Skeletal muscle tissue (tissue), 3 donors: ENCODE measurements at regions not wholly inside any gene's neighbourhood (a gene's known extent, or its start where the extent isn't known, plus 50 kb on each side); places are given as distances from the start of the nearest gene placed in this dataset.

Experiments
- H3K27ac ChIP-seq: one replicate; pipeline ENCODE4 v1.7.0; 2013; ENCODE audit warnings: mild to moderate bottlenecking, low read depth, low read length, inconsistent platforms
- H3K27me3 ChIP-seq, 3 donors: one replicate each; pipeline ENCODE4 v1.7.0; 2013; ENCODE audit warnings: low read length in 3 of 3; ENCODE audit not compliant: control insufficient read depth in 3 of 3, insufficient read depth in 3 of 3
- H3K36me3 ChIP-seq, 3 donors: one replicate each; pipeline ENCODE4 v1.7.0; 2013; ENCODE audit warnings: low read length in 3 of 3; ENCODE audit not compliant: control insufficient read depth in 3 of 3, insufficient read depth in 3 of 3
- H3K4me1 ChIP-seq, 3 donors: one replicate each; pipeline ENCODE4 v1.7.0; 2013; ENCODE audit warnings: low read length in 3 of 3, mild to moderate bottlenecking in 3 of 3; ENCODE audit not compliant: control insufficient read depth in 3 of 3, insufficient read depth in 3 of 3
- H3K4me3 ChIP-seq, 3 donors: one replicate each; pipeline ENCODE4 v1.7.0; 2013; ENCODE audit warnings: low read length in 3 of 3
- H3K9ac ChIP-seq, 3 donors: one replicate each; pipeline ENCODE4 v1.7.0; 2013; ENCODE audit warnings: low read length in 3 of 3, mild to moderate bottlenecking in 3 of 3, moderate library complexity in 2 of 3, low read depth in 1 of 3
- H3K9me3 ChIP-seq, 3 donors: one replicate each; pipeline ENCODE4 v1.7.0; 2013; ENCODE audit warnings: low read length in 3 of 3; ENCODE audit not compliant: control insufficient read depth in 3 of 3
- donor health status: Osteomylitis.

- no peak overlapping the region for H3K27ac ChIP-seq
- H3K4me1 ChIP-seq, result no peaks in the 10 kb centered on the region
- no peak overlapping the region for H3K4me3 ChIP-seq
- no peaks in the 10 kb centered on the region for H3K27me3 ChIP-seq
- no peaks in the 10 kb centered on the region for H3K36me3 ChIP-seq
- no peaks in the 10 kb centered on the region for H3K9me3 ChIP-seq
- H3K9ac ChIP-seq, result no peak overlapping the region
Observed at GRCh38 chr17:11140043-11140442, 101.0 kb upstream of the SHISA6 start.

- no peak overlapping the region for H3K27ac ChIP-seq
- H3K4me1 ChIP-seq, result no peaks in the 10 kb centered on the region
- H3K9ac ChIP-seq, result no peak overlapping the region
- peak overlapping the region in 1 of 3 donors; percentile 49 for H3K4me3 ChIP-seq
- H3K36me3 ChIP-seq, result no peaks in the 10 kb centered on the region
- H3K9me3 ChIP-seq, result no peaks in the 10 kb centered on the region
- no peaks in the 10 kb centered on the region for H3K27me3 ChIP-seq
Observed at GRCh38 chr17:11138023-11138422, 103.0 kb upstream of the SHISA6 start.

GRCh38 chr17:11135819-11136218 is 105.2 kb upstream of the SHISA6 start:
- Histone ChIP-seq H3K4me3 (no peak overlapping the region), H3K27me3 (no peaks in the 10 kb centered on the region), H3K4me1 (no peaks in the 10 kb centered on the region), H3K36me3 (no peaks in the 10 kb centered on the region), H3K9me3 (no peaks in the 10 kb centered on the region), H3K27ac (no peak overlapping the region), H3K9ac (no peak overlapping the region)

GRCh38 chr17:11130367-11130766 is 110.6 kb upstream of the SHISA6 start:
- no peak overlapping the region for H3K27ac ChIP-seq
- peaks cover 0 to 1% (median 0%) of the 10 kb centered on the region in 3 donors for H3K9me3 ChIP-seq
- no peaks in the 10 kb centered on the region for H3K36me3 ChIP-seq
- H3K9ac ChIP-seq, result no peak overlapping the region
- H3K4me1 ChIP-seq, result no peaks in the 10 kb centered on the region
- H3K4me3 ChIP-seq, result no peak overlapping the region
- H3K27me3 ChIP-seq, result no peaks in the 10 kb centered on the region

- Histone ChIP-seq H3K9ac (no peak overlapping the region), H3K4me1 (no peaks in the 10 kb centered on the region), H3K4me3 (no peak overlapping the region), H3K27ac (no peak overlapping the region), H3K27me3 (no peaks in the 10 kb centered on the region), H3K9me3 (peaks cover 0 to 4% (median 0%) of the 10 kb centered on the region in 3 donors), H3K36me3 (no peaks in the 10 kb centered on the region)
Observed at GRCh38 chr17:11122908-11123307, 118.1 kb upstream of the SHISA6 start.

GRCh38 chr17:11121341-11121985 is 119.5 kb upstream of the SHISA6 start:
- H3K27me3 ChIP-seq, result no peaks in the 10 kb centered on the region
- H3K36me3 ChIP-seq, result no peaks in the 10 kb centered on the region
- H3K4me1 ChIP-seq, result no peaks in the 10 kb centered on the region
- no peak overlapping the region for H3K27ac ChIP-seq
- H3K4me3 ChIP-seq, result no peak overlapping the region
- H3K9ac ChIP-seq, result no peak overlapping the region
- H3K9me3 ChIP-seq, result peaks cover 0 to 4% (median 0%) of the 10 kb centered on the region in 3 donors

- peaks cover 0 to 2% (median 2%) of the 10 kb centered on the region in 3 donors for H3K9me3 ChIP-seq
- H3K4me3 ChIP-seq, result no peak overlapping the region
- no peaks in the 10 kb centered on the region for H3K27me3 ChIP-seq
- H3K4me1 ChIP-seq, result no peaks in the 10 kb centered on the region
- no peaks in the 10 kb centered on the region for H3K36me3 ChIP-seq
- H3K9ac ChIP-seq, result no peak overlapping the region
- H3K27ac ChIP-seq, result no peak overlapping the region
Observed at GRCh38 chr17:11109106-11109505, 131.9 kb upstream of the SHISA6 start.

GRCh38 chr17:11105141-11105540 is 135.9 kb upstream of the SHISA6 start:
- H3K4me1 ChIP-seq, result no peaks in the 10 kb centered on the region
- H3K9me3 ChIP-seq, result peaks cover 0 to 2% (median 2%) of the 10 kb centered on the region in 3 donors
- no peak overlapping the region for H3K4me3 ChIP-seq
- H3K27ac ChIP-seq, result no peak overlapping the region
- no peaks in the 10 kb centered on the region for H3K36me3 ChIP-seq
- H3K9ac ChIP-seq, result no peak overlapping the region
- H3K27me3 ChIP-seq, result no peaks in the 10 kb centered on the region

- H3K36me3 ChIP-seq, result no peaks in the 10 kb centered on the region
- no peak overlapping the region for H3K9ac ChIP-seq
- H3K4me1 ChIP-seq, result no peaks in the 10 kb centered on the region
- peaks cover 0 to 3% (median 0%) of the 10 kb centered on the region in 3 donors for H3K9me3 ChIP-seq
- no peak overlapping the region for H3K27ac ChIP-seq
- H3K27me3 ChIP-seq, result no peaks in the 10 kb centered on the region
- H3K4me3 ChIP-seq, result no peak overlapping the region
Observed at GRCh38 chr17:11097121-11097520, 143.9 kb upstream of the SHISA6 start.

- no peaks in the 10 kb centered on the region for H3K27me3 ChIP-seq
- no peaks in the 10 kb centered on the region for H3K36me3 ChIP-seq
- no peak overlapping the region for H3K27ac ChIP-seq
- H3K9me3 ChIP-seq, result peaks cover 0 to 3% (median 0%) of the 10 kb centered on the region in 3 donors
- H3K4me3 ChIP-seq, result no peak overlapping the region
- H3K4me1 ChIP-seq, result no peaks in the 10 kb centered on the region
- no peak overlapping the region for H3K9ac ChIP-seq
Observed at GRCh38 chr17:11094331-11094730, 146.7 kb upstream of the SHISA6 start.
